Embryonic facial prominence (tissue), 1 donor: ENCODE measurements at regions not wholly inside any gene's neighbourhood (a gene's known extent, or its start where the extent isn't known, plus 50 kb on each side); places are given as distances from the start of the nearest gene placed in this dataset.
A peak's percentile ranks its signal among the peaks of the same experiment; 100 is the strongest.

Source experiments
- DNase-seq: peaks from one replicate; pipeline ENCODE4 v3.0.0-alpha.2; 2016; ENCODE audit errors: extremely low spot score

- no peak for DNase-seq
Measured at GRCh38 chr21:36554411-36555157, 74.7 kb upstream of the CLDN14 start.

- no peak for DNase-seq
Measured at GRCh38 chr21:36555199-36555800, 75.4 kb upstream of the CLDN14 start.

- DNase-seq: no peak
Measured at GRCh38 chr21:36557316-36557715, 77.4 kb upstream of the CLDN14 start.

- DNase-seq: no peak
Measured at GRCh38 chr21:36560933-36561575, 81.1 kb upstream of the CLDN14 start.

GRCh38 chr21:36563341-36563926 is 83.5 kb upstream of the CLDN14 start:
- peak; percentile 61 for DNase-seq

- no peak for DNase-seq
Measured at GRCh38 chr21:36564647-36565046, 84.7 kb upstream of the CLDN14 start.

GRCh38 chr21:36565540-36565939 is 85.6 kb upstream of the CLDN14 start:
- DNase-seq: no peak

- no peak for DNase-seq
Measured at GRCh38 chr21:36566644-36567043, 86.7 kb upstream of the CLDN14 start.

GRCh38 chr21:36567216-36567885 is 87.4 kb upstream of the CLDN14 start:
- no peak for DNase-seq

- no peak for DNase-seq
Measured at GRCh38 chr21:36569511-36569910, 89.6 kb upstream of the CLDN14 start.

- DNase-seq: no peak
Measured at GRCh38 chr21:36571556-36571955, 91.6 kb upstream of the CLDN14 start.

- no peak for DNase-seq
Measured at GRCh38 chr21:36572039-36572438, 92.1 kb upstream of the CLDN14 start.

GRCh38 chr21:36575306-36575705 is 95.4 kb upstream of the CLDN14 start:
- DNase-seq: no peak

- DNase-seq: no peak
Measured at GRCh38 chr21:36576441-36576840, 96.5 kb upstream of the CLDN14 start.

GRCh38 chr21:36579898-36580297 is 100.0 kb upstream of the CLDN14 start:
- DNase-seq: no peak

GRCh38 chr21:36582271-36582670 is 102.3 kb upstream of the CLDN14 start:
- no peak for DNase-seq

GRCh38 chr21:36583591-36583990 is 103.7 kb upstream of the CLDN14 start:
- no peak for DNase-seq

GRCh38 chr21:36584980-36585940 is 105.3 kb upstream of the CLDN14 start:
- DNase-seq: no peak

- no peak for DNase-seq
Measured at GRCh38 chr21:36587388-36587787, 107.5 kb upstream of the CLDN14 start.

GRCh38 chr21:36589352-36589971 is 109.5 kb upstream of the SIM2 start:
- DNase-seq: no peak
